GM19328 (cell line): ENCODE measurements at regions not wholly inside any gene's neighbourhood (a gene's known extent, or its start where the extent isn't known, plus 50 kb on each side); places are given as distances from the start of the nearest gene placed in this dataset.

ENCODE experiments used
- ATAC-seq: cut with Tn5 transposase; IDR thresholded peaks from one replicate; pipeline ENCODE4 v1.9.1; 2021; ENCODE audit warnings: mild to moderate bottlenecking, moderate library complexity; ENCODE audit not compliant: unreplicated experiment

DNA sequence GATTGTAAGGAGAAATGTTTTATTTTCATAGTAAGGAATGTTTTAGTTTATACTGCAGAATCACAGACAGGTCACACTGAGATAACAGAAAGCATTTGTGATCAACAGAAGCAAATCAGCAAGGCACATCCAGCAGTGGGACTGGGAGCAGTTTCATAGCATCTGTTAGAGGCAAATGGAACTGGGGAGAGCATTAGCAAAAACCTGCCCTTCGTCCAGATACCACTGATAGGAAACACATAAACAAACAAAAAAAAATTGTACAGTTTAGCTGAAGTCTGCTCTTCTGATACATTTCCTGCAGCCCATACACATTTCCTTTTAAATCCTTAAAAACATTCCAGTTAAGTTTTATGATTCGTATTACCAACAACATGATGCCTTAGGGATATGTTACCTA, 374.3 kb downstream of the PCDH7 start:
- no peak for ATAC-seq

DNA sequence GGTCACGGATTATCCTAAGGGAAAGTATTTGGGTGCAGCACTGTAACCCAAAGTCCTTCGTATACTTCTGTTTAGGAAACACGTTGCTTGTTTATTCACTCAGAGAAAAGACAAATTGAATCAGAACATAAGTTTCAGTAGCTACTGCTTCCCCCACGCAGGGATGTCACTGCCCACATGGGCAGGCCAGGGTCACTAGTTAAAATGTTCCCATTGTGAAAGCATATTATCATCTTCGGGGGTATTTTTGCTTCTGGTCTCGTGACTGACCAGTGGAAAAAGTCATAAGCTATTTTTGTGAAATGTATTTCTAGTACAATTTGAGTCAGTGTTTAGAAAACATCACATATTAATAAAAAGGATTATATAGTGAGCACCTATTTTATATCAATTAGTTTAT, 377.8 kb downstream of the PCDH7 start:
- no peak for ATAC-seq

DNA sequence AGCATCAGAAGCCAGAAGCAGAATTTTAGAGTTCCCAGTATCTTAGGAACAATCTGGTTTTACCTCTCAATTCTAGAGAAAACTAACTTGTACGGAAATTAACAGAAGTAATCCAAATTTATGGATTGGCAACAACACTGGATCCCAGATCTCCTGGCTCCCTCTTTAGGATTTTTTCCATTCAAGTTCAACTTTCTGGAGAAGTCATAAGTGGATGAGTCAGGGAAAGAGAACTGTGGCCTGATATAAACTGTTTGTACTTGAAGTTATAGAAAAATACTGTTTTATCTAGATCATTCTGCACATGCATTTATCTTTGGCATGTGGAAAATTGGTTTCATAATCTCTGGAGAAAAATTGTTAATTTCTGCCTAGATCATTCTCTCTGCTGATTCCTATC, 380.4 kb downstream of the PCDH7 start:
- ATAC-seq = no peak

DNA sequence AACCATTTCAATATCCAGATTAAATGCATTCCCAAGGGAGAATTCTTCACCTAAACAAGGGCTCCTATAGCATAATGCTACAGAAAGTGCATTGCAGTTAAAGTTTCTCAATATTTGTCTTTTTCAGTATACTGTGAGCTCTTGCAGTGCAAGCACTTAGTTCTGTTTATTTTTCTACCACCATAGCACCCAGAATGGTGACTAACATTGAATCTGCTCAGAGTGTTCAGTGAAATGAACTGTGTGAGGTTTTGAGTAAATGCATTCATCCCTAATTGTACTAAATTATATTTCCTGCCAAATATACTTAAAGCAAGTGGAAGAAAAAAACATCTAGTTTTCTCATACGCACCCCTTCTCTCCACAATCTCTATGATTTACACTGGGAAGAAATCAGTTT, 383.9 kb downstream of the PCDH7 start:
- no peak for ATAC-seq

DNA sequence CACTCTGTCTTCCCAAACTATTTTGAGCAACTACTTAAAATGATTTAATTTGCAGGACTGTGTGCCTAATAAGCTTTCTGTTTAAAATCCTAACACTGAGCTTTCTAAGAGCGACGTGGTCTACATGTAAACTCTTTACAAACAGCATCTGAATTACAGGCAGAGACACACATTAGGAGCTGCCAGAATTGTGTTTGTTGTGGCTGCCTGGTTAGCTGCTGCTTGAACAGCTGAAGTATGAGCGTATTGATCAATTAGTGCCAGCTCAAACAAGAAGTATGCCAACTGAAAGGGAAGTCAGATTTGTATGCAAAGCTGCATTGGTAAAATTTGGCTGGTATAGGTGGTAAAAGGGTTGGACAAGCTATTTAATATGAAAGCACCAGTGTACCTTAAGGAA, 384.4 kb downstream of the PCDH7 start:
- ATAC-seq = no peak

DNA sequence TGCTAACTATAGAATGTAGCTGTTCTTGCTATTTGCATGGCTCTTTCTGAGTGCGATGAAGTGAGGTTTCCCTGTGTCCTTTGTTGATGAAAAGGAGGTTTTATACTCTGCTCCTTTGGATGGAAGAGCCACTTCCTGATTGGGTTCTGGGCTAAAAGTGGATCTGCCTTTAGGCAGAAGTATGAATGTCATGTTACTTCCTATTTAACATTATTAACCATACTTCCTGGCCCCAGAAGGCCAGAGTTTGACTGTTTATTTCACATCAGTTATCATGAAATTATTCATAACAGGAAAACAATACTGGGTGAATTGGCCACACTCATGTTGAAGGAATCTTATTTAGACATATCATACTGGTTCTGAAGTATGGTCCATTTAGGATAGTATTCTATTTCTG, 386.2 kb downstream of the PCDH7 start:
- ATAC-seq = no peak

DNA sequence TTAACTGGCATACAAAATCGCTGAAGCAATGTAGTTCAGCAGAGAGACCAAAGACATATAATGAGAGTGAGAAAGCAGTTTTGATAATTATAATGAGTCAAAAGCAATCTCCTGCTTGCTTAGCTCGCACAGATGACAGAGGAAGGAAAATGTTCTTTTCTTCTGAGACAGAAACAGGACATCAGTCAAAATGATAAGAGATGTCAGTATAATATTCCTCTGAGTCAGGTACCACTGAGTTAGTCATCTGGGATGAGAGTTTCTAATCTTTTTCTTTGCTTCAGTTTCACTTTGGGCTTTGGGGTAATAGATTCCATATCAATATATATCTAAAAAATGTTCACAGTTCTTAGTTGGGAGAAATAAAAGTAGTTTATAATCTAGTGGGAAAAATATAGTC, 387.2 kb downstream of the PCDH7 start:
- ATAC-seq = no peak

DNA sequence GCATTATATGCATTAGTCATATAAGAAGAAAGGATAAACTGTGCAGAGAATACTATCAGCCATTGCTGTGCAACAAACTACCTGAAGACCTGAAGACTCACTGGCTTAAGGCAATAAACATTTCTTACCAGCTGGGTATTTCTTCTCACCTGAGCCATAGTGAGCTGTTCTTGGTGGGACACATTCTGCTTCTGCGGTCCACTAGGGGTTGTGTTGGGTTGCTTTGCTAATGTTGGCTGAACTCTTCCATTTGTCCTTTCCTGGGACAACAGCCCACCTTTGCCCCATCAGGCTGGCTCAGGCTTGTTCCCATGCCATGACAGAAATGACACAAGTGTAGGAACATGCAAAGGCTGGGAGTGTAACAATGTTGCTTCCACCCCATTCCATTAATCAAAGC, 388.6 kb downstream of the PCDH7 start:
- ATAC-seq = no peak

DNA sequence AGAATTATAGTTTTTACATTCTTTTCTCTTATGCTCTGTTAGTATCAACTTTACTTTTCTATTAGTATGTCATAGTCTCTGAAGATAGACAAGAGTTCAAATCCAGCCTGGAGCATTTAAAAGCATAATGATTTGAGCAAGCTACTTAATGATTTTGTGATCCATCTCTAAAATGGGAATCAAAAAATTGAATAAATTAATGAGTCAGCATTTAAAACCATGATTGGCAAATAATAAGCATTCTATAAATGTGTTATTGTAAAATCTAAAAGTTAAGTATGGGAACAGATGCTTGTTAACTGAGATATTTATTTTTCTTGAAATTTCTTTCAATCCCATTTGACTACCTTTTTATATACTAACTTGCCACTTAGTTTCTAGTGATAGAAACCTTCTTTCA, 391.6 kb downstream of the PCDH7 start:
- no peak for ATAC-seq

DNA sequence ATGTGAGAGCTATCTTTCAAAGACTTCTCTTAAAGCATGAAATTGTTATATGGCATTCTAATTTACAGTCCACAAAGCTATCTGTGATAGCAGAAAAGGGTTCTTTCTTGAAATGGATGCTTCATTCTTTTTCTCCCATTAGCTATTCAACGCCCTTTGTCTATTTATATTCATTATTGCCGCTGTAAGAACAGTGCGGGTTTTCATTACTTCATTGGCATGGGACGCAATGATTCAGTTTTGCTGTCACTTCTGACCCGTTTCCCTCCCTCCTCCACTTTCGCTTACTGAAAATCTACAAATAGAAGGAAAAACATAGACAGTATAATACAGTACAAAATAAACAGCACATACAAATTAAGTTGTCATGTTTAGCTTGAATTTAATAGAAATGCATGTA, 394.6 kb downstream of the PCDH7 start:
- ATAC-seq = no peak

DNA sequence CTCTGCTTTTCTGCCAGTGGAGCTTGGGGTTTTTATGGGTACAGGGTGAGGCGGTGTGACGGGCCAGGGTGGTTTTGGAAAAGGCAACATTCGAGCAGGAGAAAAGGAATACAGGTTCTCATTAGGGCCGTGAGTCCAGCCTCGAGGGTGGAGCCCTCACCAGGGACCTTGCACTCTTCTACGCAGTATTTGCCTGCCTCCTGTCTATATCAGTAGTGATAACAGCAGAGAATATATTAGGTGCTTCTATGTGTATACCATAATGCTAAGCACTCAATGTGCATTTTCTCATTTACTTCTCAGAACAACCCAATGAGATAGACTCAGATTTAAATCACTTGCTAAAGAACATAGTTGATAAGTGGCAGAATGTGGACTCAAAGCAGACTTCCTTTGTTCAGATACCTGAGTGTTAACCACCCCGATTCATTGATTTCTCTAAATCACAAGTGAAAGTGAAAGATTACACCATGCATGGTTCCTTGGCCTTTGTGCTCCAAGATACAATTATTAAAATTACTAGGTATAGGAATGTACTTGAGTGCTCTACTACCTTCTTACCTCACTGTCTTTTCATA, 403.9 kb downstream of the PCDH7 start:
- no peak for ATAC-seq

DNA sequence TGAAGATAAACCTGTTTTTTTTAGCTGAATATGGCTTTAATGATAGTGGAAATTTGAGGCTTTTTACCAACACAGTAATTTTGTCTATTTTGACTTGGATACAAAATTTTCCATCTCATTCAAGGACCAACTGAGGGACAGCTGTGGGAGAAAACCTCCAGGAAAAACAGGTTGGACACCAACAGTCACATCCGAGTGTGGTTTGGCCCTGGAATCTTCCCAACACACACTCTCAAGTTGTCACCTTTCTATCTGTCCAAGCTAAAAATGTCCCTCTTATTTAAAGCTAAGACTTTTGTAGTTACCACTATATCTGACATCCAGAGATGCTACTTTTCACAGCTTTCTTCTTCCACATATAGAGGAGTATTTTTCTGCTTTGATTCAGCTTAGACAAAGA, 404.9 kb downstream of the PCDH7 start:
- ATAC-seq = no peak

DNA sequence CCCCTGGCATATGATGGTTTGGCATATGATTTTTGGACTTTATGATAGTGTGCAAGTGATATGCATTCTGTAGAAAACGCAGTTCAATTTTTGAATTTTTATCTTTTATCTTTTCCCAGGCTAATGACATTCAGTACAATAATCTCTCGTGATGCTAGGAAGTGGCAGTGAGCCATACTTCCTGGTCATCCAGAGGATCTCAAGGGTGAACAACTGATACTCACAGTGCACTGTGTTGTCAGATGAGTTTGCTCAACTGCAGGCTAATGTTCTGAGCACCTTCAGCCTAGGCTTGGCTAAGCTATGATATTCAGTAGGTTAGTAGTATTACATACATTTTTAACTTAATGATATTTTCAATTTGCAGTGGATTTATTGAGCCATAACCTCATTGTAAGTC, 405.3 kb downstream of the PCDH7 start:
- no peak for ATAC-seq

DNA sequence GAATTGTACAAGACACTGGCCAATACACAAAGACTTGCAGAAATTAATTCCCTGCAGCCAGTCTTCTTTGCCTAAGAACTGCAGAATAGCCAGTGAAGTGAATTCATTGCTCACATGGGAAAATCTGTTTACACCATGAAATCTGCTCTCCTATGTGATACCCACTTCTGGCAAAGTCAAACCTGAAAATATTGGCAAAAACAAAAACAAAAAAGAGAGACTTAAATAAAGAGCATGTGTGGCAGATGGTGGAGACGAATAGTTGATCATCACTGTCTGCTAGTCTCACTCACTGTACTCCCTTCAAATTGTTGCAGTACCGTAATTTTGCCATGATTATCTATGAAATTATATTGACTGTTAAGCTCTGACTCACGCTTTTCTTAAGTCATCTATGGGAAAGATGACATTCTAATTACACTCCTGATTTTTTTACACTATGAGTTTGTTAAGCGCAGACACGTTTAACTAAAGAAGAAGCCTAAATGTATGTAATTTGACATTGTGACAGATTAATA, 406.8 kb downstream of the PCDH7 start:
- no peak for ATAC-seq

DNA sequence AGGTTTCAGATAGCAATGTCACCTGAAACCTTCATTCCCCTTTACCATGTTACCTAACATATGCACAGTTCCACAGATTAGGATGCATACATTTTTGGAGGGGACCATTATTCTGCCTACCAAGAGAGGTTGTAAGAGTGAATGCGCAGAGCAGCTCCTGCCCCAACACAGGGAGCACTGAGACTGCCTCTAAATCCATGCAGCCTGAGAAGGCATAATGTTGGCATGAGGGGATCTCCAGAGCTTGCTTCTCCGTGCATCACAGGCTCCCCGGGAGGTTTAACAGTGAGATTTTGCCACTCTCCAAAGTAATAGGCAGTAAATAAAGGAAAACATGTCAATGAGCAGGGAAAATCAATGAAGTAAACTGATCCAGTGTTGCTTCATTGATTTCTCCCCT, 410.8 kb downstream of the PCDH7 start:
- ATAC-seq = no peak

DNA sequence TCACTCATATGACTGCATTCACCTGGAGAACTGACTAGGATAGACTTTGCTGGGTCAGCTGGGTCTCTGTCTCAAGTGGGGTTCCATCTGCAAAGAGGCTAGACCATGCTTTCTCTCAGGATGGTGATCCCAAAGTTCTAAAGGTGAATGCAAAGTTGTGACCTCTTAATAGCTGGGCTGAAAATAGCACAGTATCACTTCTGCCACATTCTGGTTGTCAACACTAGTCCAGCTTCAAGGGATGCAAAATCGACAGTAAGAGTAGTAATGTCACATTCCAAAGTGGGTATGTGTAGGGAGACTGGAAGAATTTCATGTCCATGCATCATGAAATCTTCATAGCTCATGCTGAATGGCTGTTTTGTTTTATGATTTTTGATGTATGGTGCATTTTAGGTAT, 414.6 kb downstream of the PCDH7 start:
- no peak for ATAC-seq

DNA sequence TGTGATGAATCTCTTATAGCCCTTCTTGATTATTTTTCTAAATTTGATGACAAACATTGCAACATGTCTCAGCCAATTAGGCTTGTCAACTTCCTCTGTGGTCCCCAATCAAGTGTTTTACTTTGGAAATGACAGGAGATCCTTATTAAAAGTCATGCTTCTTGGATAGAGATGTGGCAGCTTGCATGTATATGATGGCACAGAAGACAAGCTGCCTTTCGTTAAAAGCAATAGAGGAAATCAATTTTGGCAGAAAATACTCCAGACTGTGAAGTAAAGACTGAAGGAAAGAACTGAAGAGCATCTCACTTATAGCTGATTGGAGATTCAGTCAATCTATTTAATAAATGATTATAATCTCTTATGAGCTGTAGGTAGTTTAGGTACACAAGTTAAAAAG, 419.6 kb downstream of the PCDH7 start:
- ATAC-seq = no peak

DNA sequence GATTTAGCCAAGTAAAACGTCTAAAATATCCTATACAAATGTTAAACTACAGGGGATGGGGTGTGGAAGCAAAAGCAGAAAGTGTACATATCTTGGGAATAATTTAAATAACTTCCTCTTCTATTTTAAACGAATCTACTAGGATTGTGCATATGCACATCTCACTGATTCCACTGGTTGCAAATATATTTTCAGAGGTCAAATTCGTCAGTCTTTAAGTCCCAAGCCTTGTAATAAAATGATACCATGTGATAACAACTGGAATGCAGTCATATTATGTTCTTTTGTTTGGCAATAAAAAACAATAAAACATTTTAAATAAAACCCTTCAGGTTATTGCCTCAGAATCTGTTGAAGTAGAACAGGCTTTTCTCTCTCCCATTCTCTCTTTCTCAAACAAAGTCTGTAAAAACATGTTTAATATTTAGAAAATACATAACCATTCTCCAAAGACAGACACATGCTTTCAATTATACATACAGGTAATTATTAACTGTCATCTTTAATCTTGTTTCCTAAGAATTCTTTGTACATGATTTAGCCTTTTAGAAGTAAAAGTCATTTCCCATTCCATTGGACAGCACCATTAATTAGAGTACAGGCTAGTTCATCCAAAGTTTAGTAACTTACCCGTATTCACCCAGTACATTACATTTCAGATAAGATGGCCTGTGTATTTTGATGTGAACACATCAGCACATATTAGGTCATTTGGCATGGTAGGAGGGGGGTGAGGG, 421.1 kb downstream of the PCDH7 start:
- no peak for ATAC-seq

DNA sequence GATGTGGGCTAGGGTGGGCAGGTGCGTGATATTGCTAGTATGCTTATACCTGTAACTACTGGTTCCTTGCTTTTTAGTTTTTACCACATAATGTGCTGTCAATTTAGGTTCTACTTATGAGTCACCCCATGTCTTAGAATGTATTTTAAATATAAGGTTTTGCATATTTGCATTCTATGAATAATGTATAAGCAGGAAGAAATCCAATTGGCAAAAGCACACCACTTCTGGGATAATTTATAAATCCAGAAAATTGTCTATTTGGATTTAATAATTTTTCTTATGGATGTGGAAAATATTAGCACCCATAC, 421.6 kb downstream of the PCDH7 start:
- ATAC-seq = no peak

DNA sequence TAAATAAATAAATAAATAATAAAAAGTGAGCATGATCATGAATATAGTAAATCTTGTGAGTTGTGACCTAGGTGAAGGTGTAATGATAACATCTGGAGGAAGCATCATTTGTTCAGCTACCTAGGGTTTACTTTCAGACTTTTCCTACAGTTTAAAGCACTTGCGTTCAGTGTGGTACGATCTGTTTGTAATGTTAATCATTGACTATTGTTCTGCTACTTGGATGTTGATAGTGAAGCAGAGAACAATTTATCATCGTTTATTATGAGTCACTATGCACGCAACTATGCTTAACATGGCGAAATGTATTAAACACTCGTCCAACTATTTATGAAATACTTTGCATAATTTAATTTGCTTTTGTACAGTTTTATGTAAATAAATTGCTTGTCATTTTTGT, 426.2 kb downstream of the PCDH7 start:
- ATAC-seq = no peak

DNA sequence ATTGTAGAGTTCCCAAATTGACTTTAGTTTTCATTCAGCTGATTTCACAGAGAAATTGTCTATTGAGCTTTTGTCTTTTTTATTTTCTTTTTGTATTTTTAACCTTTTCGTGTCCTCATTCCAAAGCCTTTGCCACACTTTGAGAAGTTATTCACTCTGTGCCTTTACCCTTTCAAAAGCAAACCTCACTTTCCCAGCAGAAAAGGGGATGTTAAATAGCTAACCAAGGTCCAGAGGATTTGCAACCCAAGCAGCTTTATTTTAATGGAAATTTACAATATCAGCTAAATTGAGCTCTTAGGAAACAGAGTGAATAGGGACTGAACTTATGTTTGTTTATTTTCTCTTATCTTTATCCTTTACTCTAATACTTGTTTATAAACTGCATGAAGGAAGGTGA, 428.8 kb downstream of the PCDH7 start:
- no peak for ATAC-seq

DNA sequence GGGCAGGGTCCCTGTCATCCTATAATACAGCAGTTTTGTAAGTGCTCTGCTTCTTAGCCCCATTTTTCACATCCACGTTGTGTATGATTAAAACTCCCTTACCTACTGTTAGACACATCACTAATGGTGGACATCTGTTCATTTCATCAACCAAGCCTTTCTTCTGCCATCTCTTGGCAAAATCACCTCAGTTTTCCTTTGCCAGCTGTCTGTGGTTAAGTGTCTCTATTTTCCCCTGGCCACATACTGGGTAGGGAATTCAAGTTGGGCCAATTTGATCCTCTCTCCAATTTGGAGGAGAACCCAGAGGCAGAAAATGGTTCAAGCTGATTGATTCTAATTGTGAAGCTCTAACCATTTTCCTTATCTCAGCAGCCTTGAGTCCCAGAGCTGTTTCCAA, 436.1 kb downstream of the PCDH7 start:
- no peak for ATAC-seq

DNA sequence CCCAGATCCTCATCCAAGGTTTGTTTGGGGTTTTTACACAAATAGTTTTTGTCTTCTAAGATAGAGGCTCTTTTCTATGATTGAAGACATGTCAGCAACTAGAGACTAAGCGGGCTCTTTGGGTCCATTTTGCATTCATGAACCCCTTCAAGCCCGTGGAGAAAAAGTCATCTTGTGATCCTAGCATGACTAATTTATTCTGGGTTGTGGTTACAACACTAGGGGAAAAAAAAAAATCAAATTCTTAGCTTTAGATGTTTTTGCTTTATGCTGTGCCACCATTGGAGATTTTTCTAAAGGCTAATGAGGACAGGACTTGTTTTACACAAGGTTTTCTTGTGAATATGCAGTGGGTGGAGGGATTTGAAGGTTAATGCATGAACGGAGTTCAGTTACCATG, 440.0 kb downstream of the PCDH7 start:
- no peak for ATAC-seq
